ENCODE measurements at regions not wholly inside any gene's neighbourhood (a gene's known extent, or its start where the extent isn't known, plus 50 kb on each side); places are given as distances from the start of the nearest gene placed in this dataset.

DNA sequence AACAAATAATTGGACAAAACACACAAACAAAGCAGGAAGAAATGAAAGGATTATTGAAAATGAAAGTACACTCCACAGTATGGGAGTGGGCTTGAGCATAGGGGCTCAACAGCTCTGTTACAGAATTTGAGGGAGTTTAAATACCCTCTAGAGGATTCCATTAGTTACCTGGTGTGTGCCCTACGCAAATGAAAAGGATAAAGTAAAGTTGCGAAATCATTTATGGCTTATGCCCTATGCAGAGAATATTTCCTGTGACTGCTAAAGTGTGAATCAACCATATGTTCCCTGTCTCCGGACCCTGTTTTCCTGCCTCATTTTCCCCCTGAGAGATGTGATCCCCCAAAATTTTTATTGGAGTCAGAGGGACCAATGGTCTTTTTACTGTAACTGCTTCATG is 634.6 kb upstream of the CNTNAP2 start:
- H2AFZ ChIP-seq (ENCODE audit: control insufficient read depth, low read length) = no peak overlapping the region
- H4K20me1 ChIP-seq (ENCODE audit: control insufficient read depth, extremely low read depth, insufficient read depth, low read length) = no peaks in the 10 kb centered on the region
- H3K4me3 ChIP-seq (ENCODE audit: control insufficient read depth in 2 of 3, extremely low read depth in 1 of 3, insufficient read depth in 2 of 3, low read depth in 1 of 3, low read length in 3 of 3) = no peak overlapping the region
- no peaks in the 10 kb centered on the region for H3K36me3 ChIP-seq (ENCODE audit: control insufficient read depth in 2 of 2, extremely low read depth in 1 of 2, insufficient read depth in 2 of 2, low read length in 2 of 2)
- H3K9ac ChIP-seq (ENCODE audit: control insufficient read depth, extremely low read depth, insufficient read depth, low read length) = no peak overlapping the region
- H3K79me2 ChIP-seq (ENCODE audit: control insufficient read depth, insufficient read depth, low read length) = no peaks in the 10 kb centered on the region
- no peaks in the 10 kb centered on the region for H3K4me1 ChIP-seq (ENCODE audit: control insufficient read depth, extremely low read depth, insufficient read depth, low read length)
- no peak overlapping the region for H3K27ac ChIP-seq (ENCODE audit: control insufficient read depth, insufficient read depth, low read length)
- no peaks in the 10 kb centered on the region for H3K27me3 ChIP-seq (ENCODE audit: control insufficient read depth, extremely low read depth, insufficient read depth, low read length)
- H3K4me2 ChIP-seq (ENCODE audit: control insufficient read depth, extremely low read depth, insufficient read depth, low read depth, low read length) = no peak overlapping the region
- FAIRE-seq (no peak), DNase-seq (ENCODE audit: low read depth, low spot score) (no peak)
- H3K9me3 ChIP-seq (ENCODE audit: control insufficient read depth, low read depth, low read length) = no peaks in the 10 kb centered on the region
- no peak for TF ChIP-seq EZH2 (IDR thresholded peaks at IDR 0.05; ENCODE audit: low read length)
- TF ChIP-seq, protein P1, sequence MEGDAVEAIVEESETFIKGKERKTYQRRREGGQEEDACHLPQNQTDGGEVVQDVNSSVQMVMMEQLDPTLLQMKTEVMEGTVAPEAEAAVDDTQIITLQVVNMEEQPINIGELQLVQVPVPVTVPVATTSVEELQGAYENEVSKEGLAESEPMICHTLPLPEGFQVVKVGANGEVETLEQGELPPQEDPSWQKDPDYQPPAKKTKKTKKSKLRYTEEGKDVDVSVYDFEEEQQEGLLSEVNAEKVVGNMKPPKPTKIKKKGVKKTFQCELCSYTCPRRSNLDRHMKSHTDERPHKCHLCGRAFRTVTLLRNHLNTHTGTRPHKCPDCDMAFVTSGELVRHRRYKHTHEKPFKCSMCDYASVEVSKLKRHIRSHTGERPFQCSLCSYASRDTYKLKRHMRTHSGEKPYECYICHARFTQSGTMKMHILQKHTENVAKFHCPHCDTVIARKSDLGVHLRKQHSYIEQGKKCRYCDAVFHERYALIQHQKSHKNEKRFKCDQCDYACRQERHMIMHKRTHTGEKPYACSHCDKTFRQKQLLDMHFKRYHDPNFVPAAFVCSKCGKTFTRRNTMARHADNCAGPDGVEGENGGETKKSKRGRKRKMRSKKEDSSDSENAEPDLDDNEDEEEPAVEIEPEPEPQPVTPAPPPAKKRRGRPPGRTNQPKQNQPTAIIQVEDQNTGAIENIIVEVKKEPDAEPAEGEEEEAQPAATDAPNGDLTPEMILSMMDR (optimal IDR thresholded peaks at IDR 0.05 in 1 of 3, IDR thresholded peaks at IDR 0.05 in 1 of 3, conservative IDR thresholded peaks at IDR 0.05 in 1 of 3; ENCODE audit: extremely low read depth in 1 of 3, insufficient read depth in 2 of 3, low read length in 3 of 3) = no peak
- dilution Hi-C loops (cut with MboI; ENCODE audit: extremely low pct_ligation_motif_present, low sequenced_read_pairs) = no loop called here
- H3K9me1 ChIP-seq (ENCODE audit: control insufficient read depth, extremely low read depth, insufficient read depth, low read length) = no peaks in the 10 kb centered on the region

DNA sequence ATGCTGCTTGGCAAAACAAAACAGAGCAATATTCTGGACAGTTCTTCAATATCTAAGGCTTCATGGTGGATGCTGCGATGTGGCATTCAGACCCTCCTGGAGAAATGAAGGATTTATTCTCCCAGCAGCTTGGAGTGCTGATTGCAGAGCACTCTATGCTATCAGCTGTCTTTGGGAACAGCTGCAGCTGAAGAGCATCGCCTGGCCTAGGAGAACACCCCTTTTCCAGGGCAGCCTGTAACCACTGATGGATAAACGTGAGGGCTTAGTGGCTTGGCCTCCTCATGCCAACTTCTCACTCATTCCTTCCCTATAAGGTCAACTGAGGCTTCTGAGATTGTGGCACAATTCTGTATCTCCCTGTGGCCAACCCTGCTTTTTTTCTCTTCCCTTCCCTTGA is 638.1 kb upstream of the CNTNAP2 start:
- Histone ChIP-seq H3K9me3 (ENCODE audit: control insufficient read depth, low read depth, low read length) (no peaks in the 10 kb centered on the region), H3K27me3 (ENCODE audit: control insufficient read depth, extremely low read depth, insufficient read depth, low read length) (no peaks in the 10 kb centered on the region), H3K9ac (ENCODE audit: control insufficient read depth, extremely low read depth, insufficient read depth, low read length) (no peak overlapping the region), H2AFZ (ENCODE audit: control insufficient read depth, low read length) (no peak overlapping the region), H4K20me1 (ENCODE audit: control insufficient read depth, extremely low read depth, insufficient read depth, low read length) (no peaks in the 10 kb centered on the region), H3K79me2 (ENCODE audit: control insufficient read depth, insufficient read depth, low read length) (no peaks in the 10 kb centered on the region), H3K36me3 (ENCODE audit: control insufficient read depth in 2 of 2, extremely low read depth in 1 of 2, insufficient read depth in 2 of 2, low read length in 2 of 2) (no peaks in the 10 kb centered on the region), H3K27ac (ENCODE audit: control insufficient read depth, insufficient read depth, low read length) (no peak overlapping the region), H3K4me1 (ENCODE audit: control insufficient read depth, extremely low read depth, insufficient read depth, low read length) (no peaks in the 10 kb centered on the region), H3K4me3 (ENCODE audit: control insufficient read depth in 2 of 3, extremely low read depth in 1 of 3, insufficient read depth in 2 of 3, low read depth in 1 of 3, low read length in 3 of 3) (no peak overlapping the region), H3K4me2 (ENCODE audit: control insufficient read depth, extremely low read depth, insufficient read depth, low read depth, low read length) (no peak overlapping the region), H3K9me1 (ENCODE audit: control insufficient read depth, extremely low read depth, insufficient read depth, low read length) (no peaks in the 10 kb centered on the region)
- dilution Hi-C loops (cut with MboI; ENCODE audit: extremely low pct_ligation_motif_present, low sequenced_read_pairs) = no loop called here
- no peak for FAIRE-seq
- no peak for TF ChIP-seq EZH2 (IDR thresholded peaks at IDR 0.05; ENCODE audit: low read length)
- TF ChIP-seq, protein P1 (optimal IDR thresholded peaks at IDR 0.05 in 1 of 3, IDR thresholded peaks at IDR 0.05 in 1 of 3, conservative IDR thresholded peaks at IDR 0.05 in 1 of 3; ENCODE audit: extremely low read depth in 1 of 3, insufficient read depth in 2 of 3, low read length in 3 of 3) = no peak
- no peak for DNase-seq (ENCODE audit: low read depth, low spot score)

Measured in keratinocyte (primary cell).